IMR-90 (cell line): ENCODE measurements at regions not wholly inside any gene's neighbourhood (a gene's known extent, or its start where the extent isn't known, plus 50 kb on each side); places are given as distances from the start of the nearest gene placed in this dataset.

Experiments
- ATAC-seq: fragments of 200-7000 bp; cut with Tn5 transposase; 2 replicates; pipeline ENCODE4 v1.9.1; 2020; ENCODE audit warnings: low read depth, mild to moderate bottlenecking, moderate library complexity
- BruUV-seq: library from RNA; stranded (reverse); fragments of 400-500 nt; replicated peaks from 2 replicates; lab custom pipeline; 2021; lab: Mats Ljungman, UMichigan
- CTCF ChIA-PET: fragments of 300-600 bp; formaldehyde crosslinking; extraction: SDS; loops from one replicate; lab custom pipeline; 2021; ENCODE audit warnings: antibody characterized with exemption; lab: Yijun Ruan, JAX
- POLR2A ChIA-PET: fragments of 300-600 bp; sonication (Branson Sonifier 250); formaldehyde crosslinking; loops from one replicate; lab custom pipeline; 2022; ENCODE audit warnings: antibody characterized with exemption; ENCODE audit not compliant: unreplicated experiment; lab: Charles Lee
- DNase-seq: peaks from one replicate; pipeline ENCODE4 v3.0.0; 2013
- H2AFZ ChIP-seq: replicated peaks from 2 replicates; pipeline ENCODE3; 2013; ENCODE audit warnings: low read length, mild to moderate bottlenecking; ENCODE audit not compliant: poor library complexity
- H2AK5ac ChIP-seq: 2 replicates; pipeline ENCODE4 v1.6.1; 2013; ENCODE audit warnings: low read depth, low read length, inconsistent platforms
- H2AK9ac ChIP-seq: replicated peaks from 2 replicates; pipeline ENCODE3; 2013; ENCODE audit warnings: mild to moderate bottlenecking, low read depth, low read length, moderate library complexity; ENCODE audit not compliant: poor library complexity
- H2BK120ac ChIP-seq: 2 replicates; pipeline ENCODE4 v1.6.1; 2013; ENCODE audit warnings: low read depth, low read length, inconsistent platforms
- H2BK15ac ChIP-seq: 3 replicates; pipeline ENCODE4 v1.6.1; 2013; ENCODE audit warnings: low read depth, low read length, inconsistent platforms
- H2BK20ac ChIP-seq: 2 replicates; pipeline ENCODE4 v1.6.1; 2013; ENCODE audit warnings: low read depth, mild to moderate bottlenecking, inconsistent platforms, low read length, moderate library complexity
- H2BK5ac ChIP-seq: 2 replicates; pipeline ENCODE4 v1.6.1; 2013; ENCODE audit warnings: mild to moderate bottlenecking, low read depth, low read length, inconsistent platforms; ENCODE audit not compliant: poor library complexity, severe bottlenecking
- H3K14ac ChIP-seq: replicated peaks from 2 replicates; pipeline ENCODE4 v1.6.1; 2013; ENCODE audit warnings: low read depth, low read length, inconsistent platforms
- H3K18ac ChIP-seq: 2 replicates; pipeline ENCODE4 v1.6.1; 2013; ENCODE audit warnings: low read depth, low read length, control low read depth
- H3K23ac ChIP-seq: 2 replicates; pipeline ENCODE4 v1.6.1; 2013; ENCODE audit warnings: low read depth, low read length, inconsistent platforms
- H3K27ac ChIP-seq: 2 replicates; pipeline ENCODE4 v1.5.1; 2013; ENCODE audit warnings: mild to moderate bottlenecking, control low read depth, low read length; ENCODE audit not compliant: insufficient read depth
- H3K27me3 ChIP-seq: 2 replicates; pipeline ENCODE4 v1.6.1; 2013; ENCODE audit warnings: low read length; ENCODE audit not compliant: control insufficient read depth, insufficient read depth
- H3K36me3 ChIP-seq: 2 replicates; pipeline ENCODE4 v1.6.1; 2013; ENCODE audit warnings: low read length, mixed read lengths; ENCODE audit not compliant: control insufficient read depth, insufficient read depth
- H3K4ac ChIP-seq: 2 replicates; pipeline ENCODE4 v1.6.1; 2013; ENCODE audit warnings: low read depth, low read length, inconsistent platforms
- H3K4me1 ChIP-seq: 2 replicates; pipeline ENCODE4 v1.6.1; 2013; ENCODE audit warnings: low read length, mixed read lengths; ENCODE audit not compliant: control insufficient read depth, insufficient read depth
- H3K4me2 ChIP-seq: 2 replicates; pipeline ENCODE4 v1.6.1; 2013; ENCODE audit warnings: low read depth, mild to moderate bottlenecking, control low read depth, low read length, moderate library complexity
- H3K4me3 ChIP-seq: 2 replicates; pipeline ENCODE4 v1.5.1; 2013; ENCODE audit warnings: low read depth, mild to moderate bottlenecking, control low read depth, low read length, moderate library complexity; ENCODE audit not compliant: insufficient read depth
- H3K56ac ChIP-seq: 2 replicates; pipeline ENCODE4 v1.6.1; 2013; ENCODE audit warnings: low read length, inconsistent platforms; ENCODE audit not compliant: insufficient read depth; ENCODE audit errors: extremely low read depth
- H3K79me1 ChIP-seq, 2 experiments: 2 replicates each; pipeline ENCODE4 v1.6.1; 2013; ENCODE audit warnings: low read length in 2 of 2, inconsistent platforms in 1 of 2, low read depth in 1 of 2
- H3K9ac ChIP-seq: 2 replicates; pipeline ENCODE4 v1.6.1; 2013; ENCODE audit warnings: low read depth, low read length, control low read depth
- H3K9me1 ChIP-seq: 2 replicates; pipeline ENCODE4 v1.6.1; 2013; ENCODE audit warnings: low read length, inconsistent platforms; ENCODE audit not compliant: insufficient read depth
- H3K9me3 ChIP-seq: 2 replicates; pipeline ENCODE4 v1.6.1; 2013; ENCODE audit warnings: low read length; ENCODE audit not compliant: control insufficient read depth, insufficient read depth
- H4K20me1 ChIP-seq: 2 replicates; pipeline ENCODE4 v1.6.1; 2013; ENCODE audit warnings: low read length, inconsistent platforms; ENCODE audit not compliant: insufficient read depth
- H4K5ac ChIP-seq: 2 replicates; pipeline ENCODE4 v1.6.1; 2013; ENCODE audit warnings: mild to moderate bottlenecking, low read depth, low read length, control low read depth
- H4K8ac ChIP-seq, 2 experiments: 2 replicates each; pipeline ENCODE4 v1.6.1; 2013; ENCODE audit warnings: low read depth in 2 of 2, low read length in 2 of 2, control low read depth in 1 of 2, inconsistent platforms in 1 of 2
- H4K91ac ChIP-seq: 2 replicates; pipeline ENCODE4 v1.6.1; 2013; ENCODE audit warnings: low read depth, low read length, inconsistent platforms; ENCODE audit not compliant: insufficient read depth
- POLR2A ChIP-seq: IDR thresholded peaks from 2 replicates; pipeline ENCODE4 v1.6.1; 2012; ENCODE audit warnings: mild to moderate bottlenecking, low read depth, low read length
- RAD21 ChIP-seq: IDR thresholded peaks from 2 replicates; pipeline ENCODE4 v1.6.1; 2012; ENCODE audit warnings: low read length, improper control_type of control experiment
- RCOR1 ChIP-seq: IDR thresholded peaks from 2 replicates; pipeline ENCODE4 v1.6.1; 2012; ENCODE audit warnings: mild to moderate bottlenecking, low read length, improper control_type of control experiment; ENCODE audit not compliant: insufficient replicate concordance
- RFX5 ChIP-seq: IDR thresholded peaks from 2 replicates; pipeline ENCODE4 v1.8.0; 2012; ENCODE audit warnings: low read depth, mild to moderate bottlenecking, low read length, moderate library complexity
- SMC3 ChIP-seq: fragments of 150-350 bp; IDR thresholded peaks from 2 replicates; pipeline ENCODE4 v1.6.1; 2016; ENCODE audit warnings: low read depth, mild to moderate bottlenecking, antibody characterized with exemption, low read length, moderate library complexity
- WGBS, 2 experiments: methylation state at CpG; one replicate each; pipeline versions ENCODE4 v1.1.5 to v1.1.7; 2013; ENCODE audit warnings: missing lambda C conversion rate in 2 of 2; ENCODE audit not compliant: insufficient read length in 1 of 2; ENCODE audit errors: extremely low coverage in 2 of 2; 5-methylcytosine and 5-hydroxymethylcytosine counted together
- dilution Hi-C: fragments of 300-500 bp; cut with HindIII; formaldehyde crosslinking; loops from one replicate; pipeline ENCODE4 v1.14.3; 2018; ENCODE audit warnings: low sequenced_read_pairs; ENCODE audit not compliant: unreplicated experiment
- in situ Hi-C: fragments of 300-500 bp; cut with MboI; formaldehyde crosslinking; loops from 3 replicates; pipeline ENCODE4 v1.14.3; 2019; ENCODE audit warnings: low sequenced_read_pairs, inconsistent platforms, mixed read lengths
- intact Hi-C: fragments of 100-400 bp; cut with micrococcal nuclease; formaldehyde crosslinking; loops from 2 replicates; pipeline ENCODE4 v1.10.0; 2022

- Histone ChIP-seq H3K4me3 (no peak overlapping the region), H3K23ac (no peak overlapping the region), H3K36me3 (no peaks in the 10 kb centered on the region), H2BK120ac (no peak overlapping the region), H3K56ac (no peak overlapping the region), H3K4me2 (no peak overlapping the region), H3K4ac (no peak overlapping the region), H3K4me1 (peaks cover 3% of the 10 kb centered on the region; the same call in 1 of the 2 replicates), H3K9me1 (no peaks in the 10 kb centered on the region; the same call in 1 of the 2 replicates), H3K18ac (no peak overlapping the region), H2BK15ac (no peak overlapping the region), H3K79me1 (no peaks in the 10 kb centered on the region), H4K8ac (no peak overlapping the region), H3K14ac (no peak overlapping the region), H2AFZ (no peak overlapping the region), H3K9ac (no peak overlapping the region), H3K27ac (no peak overlapping the region), H4K91ac (no peak overlapping the region), H4K20me1 (no peaks in the 10 kb centered on the region), H3K27me3 (peaks cover 2% of the 10 kb centered on the region), H4K5ac (no peak overlapping the region), H2BK5ac (no peak overlapping the region), H2AK9ac (no peak overlapping the region), H2AK5ac (no peak overlapping the region), H3K9me3 (peaks cover 5% of the 10 kb centered on the region), H2BK20ac (no peak overlapping the region)
- WGBS, 2 experiments = 71% methylated on average over 2 of the region's 16 CpGs; no CpG with 5 or more reads in 1 of the 2 experiments
- no TSS peak for BruUV-seq
- dilution Hi-C loops = no loop called here
- ChIA-PET POLR2A (no interaction called here), CTCF (interaction anchor here (0.5 kb wide), 1 partner anchor 57 kb away, joined by 3 read pairs; no protein-coding TSS in a partner anchor)
- no peak for TF ChIP-seq SMC3
- TF ChIP-seq POLR2A = no peak
- no peak for TF ChIP-seq RCOR1
- no peak for TF ChIP-seq RAD21
- TF ChIP-seq RFX5 = no peak
- DNase-seq (no peak), ATAC-seq (no peak)
- in situ Hi-C loops = no loop called here
- intact Hi-C loops = no loop called here
These were observed 239.4 kb downstream of the IRF8 start for GRCh38 chr16:86138121-86139085.
